Stimulated activated effector memory CD8-positive, alpha-beta T cell treated with anti-CD3 and anti-CD28 coated beads, Interleukin-12 subunit alpha, Interleukin-12 subunit beta, amount 100 ng/mL, for 72 hours (primary cell): ENCODE measurements at regions not wholly inside any gene's neighbourhood (a gene's known extent, or its start where the extent isn't known, plus 50 kb on each side); places are given as distances from the start of the nearest gene placed in this dataset.

Source experiments
- ATAC-seq: fragments of 150-1000 bp; cut with Tn5 transposase; 2 replicates; pipeline ENCODE4 v1.10.0; 2021
- DNase-seq, 2 donors: peaks; one replicate each; pipeline ENCODE4 v3.0.0; 2021 to 2022; ENCODE audit warnings: low spot score in 2 of 2
- H3K27ac Mint-ChIP-seq: one replicate; pipeline ENCODE4 v1.8.0; 2022; ENCODE audit warnings: mild to moderate bottlenecking, mixed read lengths
- H3K36me3 Mint-ChIP-seq: one replicate; pipeline ENCODE4 v1.8.0; 2022; ENCODE audit warnings: mild to moderate bottlenecking, mixed read lengths
- H3K4me1 Mint-ChIP-seq: one replicate; pipeline ENCODE4 v1.8.0; 2022; ENCODE audit warnings: mixed read lengths
- H3K4me3 Mint-ChIP-seq: one replicate; pipeline ENCODE4 v1.8.0; 2022; ENCODE audit warnings: mild to moderate bottlenecking, mixed read lengths
- H3K9me3 Mint-ChIP-seq: one replicate; pipeline ENCODE4 v1.8.0; 2022; ENCODE audit warnings: mixed read lengths

DNA sequence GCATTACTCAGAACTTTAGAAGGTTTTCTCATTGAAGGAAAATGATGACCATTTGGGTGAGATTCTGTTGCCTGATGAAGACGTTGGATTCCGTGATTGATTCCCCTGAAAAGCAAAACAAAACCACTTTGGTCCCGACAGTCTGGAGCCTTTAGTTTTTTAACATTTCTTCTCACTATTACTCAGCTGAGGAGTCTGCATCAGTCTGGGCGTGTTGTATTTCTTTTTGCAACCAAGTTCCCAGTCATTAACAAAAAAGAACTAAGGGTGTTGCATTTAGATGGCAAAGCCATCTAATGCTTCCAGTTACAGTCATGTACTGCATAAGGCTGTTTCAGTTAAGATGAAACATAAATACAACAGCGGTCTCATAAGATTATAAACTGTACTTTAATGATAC lies 343.1 kb upstream of the CDH2 start:
- Mint-ChIP-seq H3K36me3 (no peaks in the 10 kb centered on the region), H3K27ac (no peak overlapping the region), H3K9me3 (peaks cover 5% of the 10 kb centered on the region), H3K4me1 (no peaks in the 10 kb centered on the region), H3K4me3 (no peak overlapping the region)
- DNase-seq, result no peak
- ATAC-seq, result no peak

DNA sequence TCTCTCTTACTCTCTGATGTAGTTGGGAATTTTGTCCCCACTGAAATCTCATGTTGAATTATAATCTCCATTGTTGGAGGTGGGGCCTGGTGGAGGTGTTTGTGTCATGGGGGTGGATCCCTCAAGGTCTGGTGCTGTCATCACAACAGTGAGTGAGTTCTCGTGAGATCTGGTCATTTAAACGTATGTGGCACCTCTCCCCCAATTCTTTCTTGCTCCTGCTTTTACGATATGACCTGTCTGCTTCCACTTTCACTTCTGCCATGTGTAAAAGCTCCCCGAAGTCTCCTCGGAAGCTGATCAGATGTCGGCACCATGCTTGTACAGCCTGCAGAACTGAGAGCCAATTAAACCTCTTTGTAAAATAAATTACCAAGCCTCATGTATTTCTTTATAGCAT lies 337.8 kb upstream of the CDH2 start:
- DNase-seq (no peak), ATAC-seq (no peak)
- no peak overlapping the region for H3K4me3 Mint-ChIP-seq
- H3K9me3 Mint-ChIP-seq, result peaks cover 21% of the 10 kb centered on the region
- no peak overlapping the region for H3K27ac Mint-ChIP-seq
- no peaks in the 10 kb centered on the region for H3K36me3 Mint-ChIP-seq
- H3K4me1 Mint-ChIP-seq, result no peaks in the 10 kb centered on the region

DNA sequence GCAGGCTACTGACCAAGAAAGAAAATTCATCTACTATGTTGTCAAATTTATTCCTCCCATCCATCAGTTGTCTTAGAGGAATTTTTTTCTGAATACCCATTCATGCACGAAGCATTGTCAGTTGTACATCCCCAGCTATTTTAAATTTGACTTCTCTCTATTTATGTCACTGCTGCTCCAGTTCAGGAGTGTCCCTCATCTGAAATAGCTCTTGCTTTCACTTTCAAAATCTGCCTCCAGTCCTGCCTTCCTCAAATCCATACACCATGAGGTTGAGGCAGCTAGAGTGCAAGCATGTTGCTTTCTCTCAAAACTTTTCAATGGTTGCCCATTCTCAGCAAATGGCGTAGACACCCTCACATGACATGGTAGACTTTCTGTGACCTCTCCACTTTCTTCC lies 335.4 kb upstream of the CDH2 start:
- H3K36me3 Mint-ChIP-seq, result no peaks in the 10 kb centered on the region
- DNase-seq (no peak), ATAC-seq (no peak)
- no peaks in the 10 kb centered on the region for H3K4me1 Mint-ChIP-seq
- H3K9me3 Mint-ChIP-seq, result peaks cover 19% of the 10 kb centered on the region
- no peak overlapping the region for H3K27ac Mint-ChIP-seq
- H3K4me3 Mint-ChIP-seq, result no peak overlapping the region

DNA sequence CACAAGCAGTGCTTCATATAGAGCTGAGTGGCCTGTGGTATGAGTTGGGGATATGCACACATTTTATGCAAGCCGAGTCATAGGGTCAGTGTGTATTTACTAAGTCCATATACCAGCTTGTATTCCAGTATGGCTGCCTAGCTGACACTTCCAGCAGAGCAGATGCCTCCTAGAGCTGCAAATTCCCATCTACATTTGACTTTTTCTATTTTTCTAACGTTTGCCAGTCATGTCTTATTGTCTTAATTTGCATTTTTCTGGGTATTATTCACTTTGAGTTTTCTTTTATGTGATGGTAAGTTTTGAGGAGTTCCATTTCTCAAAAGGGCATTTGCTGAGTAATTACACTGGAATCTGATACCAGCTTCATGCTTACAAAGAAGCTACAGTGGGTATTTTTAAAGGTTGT lies 334.5 kb upstream of the CDH2 start:
- Mint-ChIP-seq H3K4me1 (no peaks in the 10 kb centered on the region), H3K4me3 (no peak overlapping the region), H3K36me3 (no peaks in the 10 kb centered on the region), H3K9me3 (peaks cover 22% of the 10 kb centered on the region), H3K27ac (no peak overlapping the region)
- DNase-seq, result no peak
- no peak for ATAC-seq

DNA sequence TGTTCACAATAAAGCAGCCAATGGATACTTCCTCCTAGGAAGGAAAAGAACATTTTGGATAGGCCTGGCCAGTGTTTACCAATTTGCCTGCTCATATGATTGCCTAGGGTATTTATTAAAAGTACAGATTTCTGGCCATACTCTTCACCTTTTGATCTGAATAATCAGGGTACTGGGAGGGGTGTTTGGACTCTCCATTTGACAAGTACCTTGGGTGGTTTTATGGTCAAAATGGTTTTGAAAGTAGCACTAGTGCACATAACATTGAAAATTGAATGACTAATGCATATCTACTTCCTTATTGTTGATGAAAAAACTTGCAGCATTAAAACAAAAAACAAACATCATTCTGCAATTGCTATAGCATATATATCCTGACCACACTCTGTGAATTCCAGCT lies 333.3 kb upstream of the CDH2 start:
- peaks cover 22% of the 10 kb centered on the region for H3K9me3 Mint-ChIP-seq
- H3K4me1 Mint-ChIP-seq, result no peaks in the 10 kb centered on the region
- no peak overlapping the region for H3K4me3 Mint-ChIP-seq
- H3K27ac Mint-ChIP-seq, result no peak overlapping the region
- no peaks in the 10 kb centered on the region for H3K36me3 Mint-ChIP-seq
- no peak for DNase-seq
- no peak for ATAC-seq

DNA sequence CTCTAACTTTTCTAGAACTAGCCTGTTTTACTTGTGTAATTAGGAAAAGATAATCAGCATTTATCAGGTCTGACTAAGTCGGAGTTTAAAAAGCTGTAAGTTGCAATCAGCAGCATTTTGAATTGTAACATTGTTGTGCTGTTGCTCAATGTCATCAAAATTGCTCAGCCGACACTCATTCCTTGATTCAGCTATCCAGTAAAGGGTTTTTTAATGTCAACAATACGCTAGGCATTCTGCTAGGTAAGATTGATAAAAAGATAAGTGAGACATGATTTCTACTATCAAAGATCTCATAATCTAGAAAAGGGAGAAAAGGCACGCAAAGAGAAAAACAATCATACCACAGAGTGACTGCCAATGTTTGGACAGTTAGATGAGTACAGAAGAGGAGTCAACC lies 327.1 kb upstream of the CDH2 start:
- Mint-ChIP-seq H3K4me1 (no peaks in the 10 kb centered on the region), H3K36me3 (no peaks in the 10 kb centered on the region), H3K27ac (no peak overlapping the region), H3K4me3 (no peak overlapping the region), H3K9me3 (peaks cover 12% of the 10 kb centered on the region)
- ATAC-seq (no peak), DNase-seq (no peak)

DNA sequence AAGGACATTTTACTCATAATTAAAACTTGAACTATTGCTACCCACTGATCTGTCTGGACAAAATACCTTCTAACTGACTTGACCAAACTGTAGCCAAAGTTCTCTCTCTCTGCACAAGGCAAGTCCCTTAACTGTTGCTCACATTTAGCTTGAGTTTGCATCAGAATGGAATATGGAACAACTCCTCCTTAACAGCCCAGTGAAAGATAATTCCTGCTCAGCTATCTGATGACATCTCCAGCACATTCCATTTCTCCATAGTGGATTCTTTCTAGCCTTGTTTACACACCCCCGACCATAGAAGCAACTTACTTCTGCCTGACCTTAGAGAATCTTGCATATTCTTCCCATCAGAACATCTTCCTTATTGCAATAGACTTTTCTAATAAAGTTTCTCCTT lies 317.2 kb upstream of the CDH2 start:
- Mint-ChIP-seq H3K9me3 (peaks cover 14% of the 10 kb centered on the region), H3K4me1 (no peaks in the 10 kb centered on the region), H3K36me3 (no peaks in the 10 kb centered on the region), H3K27ac (no peak overlapping the region), H3K4me3 (no peak overlapping the region)
- no peak for ATAC-seq
- no peak for DNase-seq

DNA sequence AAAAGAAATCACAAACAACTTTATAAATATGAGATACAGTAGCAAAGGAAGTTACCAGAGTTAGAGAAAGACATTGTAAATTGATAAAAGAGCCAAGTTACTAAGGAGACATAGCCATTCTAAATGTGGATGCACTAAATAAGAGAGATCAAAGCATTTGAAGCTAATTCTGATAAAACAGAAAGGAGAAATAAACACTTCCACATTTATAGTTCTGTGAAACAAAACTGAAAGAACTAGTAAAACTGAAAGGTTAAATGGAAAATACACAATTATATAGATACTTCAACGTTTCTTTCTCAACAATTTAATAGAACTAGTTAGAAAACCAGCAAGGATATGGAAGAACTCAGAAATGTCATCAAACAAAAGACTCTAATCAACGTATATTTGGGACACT lies 309.0 kb upstream of the CDH2 start:
- Mint-ChIP-seq H3K36me3 (no peaks in the 10 kb centered on the region), H3K27ac (no peak overlapping the region), H3K9me3 (peaks cover 14% of the 10 kb centered on the region), H3K4me1 (no peaks in the 10 kb centered on the region), H3K4me3 (no peak overlapping the region)
- ATAC-seq (no peak), DNase-seq (no peak)

DNA sequence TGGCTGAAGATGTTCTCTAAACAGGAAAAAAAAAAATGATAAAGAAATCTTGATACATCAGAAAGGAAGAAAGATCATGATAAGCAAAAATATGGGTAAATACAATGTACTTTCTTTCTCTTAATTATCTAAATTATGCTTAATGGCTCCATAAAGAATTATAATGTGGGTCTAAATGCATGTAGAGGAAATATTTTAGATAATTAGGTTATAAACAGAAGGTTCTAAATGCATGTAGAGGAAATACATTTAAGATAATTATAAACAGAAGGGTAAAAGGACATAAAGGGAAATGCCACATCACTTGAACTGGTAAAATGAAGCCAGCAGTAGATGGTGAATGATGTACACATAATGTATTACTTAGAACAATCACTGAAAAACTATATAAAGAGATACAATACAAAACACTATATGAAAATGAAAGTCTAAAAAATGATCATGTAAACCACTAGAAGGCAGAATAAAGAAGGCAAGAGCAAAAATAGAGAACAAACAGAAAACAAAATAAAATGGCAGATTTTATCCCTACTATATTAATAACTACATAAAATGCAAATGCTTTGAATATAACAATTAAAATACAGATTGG lies 308.4 kb upstream of the CDH2 start:
- Mint-ChIP-seq H3K27ac (no peak overlapping the region), H3K36me3 (no peaks in the 10 kb centered on the region), H3K4me1 (no peaks in the 10 kb centered on the region), H3K9me3 (peaks cover 14% of the 10 kb centered on the region), H3K4me3 (no peak overlapping the region)
- no peak for DNase-seq
- no peak for ATAC-seq

DNA sequence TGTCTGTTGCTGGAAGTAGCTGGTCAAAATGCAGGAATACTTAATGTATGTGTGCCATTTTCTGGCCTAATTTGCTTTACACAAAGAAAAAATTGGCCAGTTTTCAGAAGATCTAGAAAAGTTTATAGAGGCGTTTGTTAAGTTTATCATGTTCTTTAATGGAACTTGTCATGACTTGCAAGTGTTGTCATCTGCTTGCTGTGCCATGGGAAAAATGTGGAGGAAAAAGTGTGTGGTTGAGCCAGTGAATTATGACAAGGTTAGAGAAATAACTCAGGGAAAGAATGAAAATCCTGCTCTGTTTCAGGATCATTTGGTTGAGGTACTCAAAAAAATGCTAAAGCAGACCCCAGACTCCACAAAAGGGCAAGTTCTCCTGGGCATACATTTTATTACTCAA lies 301.6 kb upstream of the CDH2 start:
- no peak for ATAC-seq
- no peak overlapping the region for H3K4me3 Mint-ChIP-seq

DNA sequence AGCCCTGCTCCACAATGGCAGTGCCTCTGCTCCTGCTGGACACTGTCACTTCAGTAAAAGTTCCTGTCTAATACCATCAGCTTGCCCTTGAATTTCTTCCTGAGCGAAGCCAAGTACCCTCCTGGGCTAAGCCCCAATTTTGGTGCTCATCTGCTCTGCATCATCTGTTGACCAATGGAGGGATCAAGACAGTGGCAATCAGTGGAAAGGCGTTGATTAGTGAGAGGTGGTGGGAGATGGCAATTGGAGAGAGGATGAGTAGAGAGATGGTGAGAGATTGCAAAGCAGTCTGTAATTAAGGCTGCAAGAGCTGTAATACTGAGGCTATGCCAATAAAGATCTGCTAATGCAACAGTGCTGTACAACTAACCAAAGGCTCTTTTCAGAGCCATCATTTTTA lies 299.4 kb upstream of the CDH2 start:
- DNase-seq (no peak), ATAC-seq (no peak)
- Mint-ChIP-seq H3K4me3 (no peak overlapping the region), H3K27ac (no peak overlapping the region), H3K9me3 (peaks cover 20% of the 10 kb centered on the region), H3K36me3 (no peaks in the 10 kb centered on the region), H3K4me1 (no peaks in the 10 kb centered on the region)

More for the DNA sequence above, 301.6 kb upstream of the CDH2 start:
- Mint-ChIP-seq H3K36me3 (no peaks in the 10 kb centered on the region), H3K4me1 (no peaks in the 10 kb centered on the region), H3K27ac (no peak overlapping the region), H3K9me3 (peaks cover 12% of the 10 kb centered on the region)
- no peak for DNase-seq

DNA sequence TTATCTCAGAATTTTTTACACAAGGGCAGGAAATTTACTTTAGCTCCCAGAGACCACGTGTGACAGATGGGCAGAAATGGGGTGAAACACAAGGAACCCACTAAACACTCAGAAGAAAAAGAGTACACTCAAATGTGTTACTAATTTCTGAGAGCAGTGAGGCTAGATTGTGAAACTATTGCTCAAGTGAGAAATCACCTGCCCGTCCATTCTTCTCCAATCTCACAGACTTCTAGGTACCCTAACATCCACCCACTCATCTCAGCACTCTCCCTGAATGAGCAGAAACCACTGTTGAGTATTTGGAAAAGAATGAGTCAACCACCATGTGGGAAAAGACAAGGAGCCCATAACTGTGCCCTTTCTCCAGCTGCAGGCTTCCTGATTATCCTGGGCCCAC lies 293.0 kb upstream of the CDH2 start:
- Mint-ChIP-seq H3K4me1 (no peaks in the 10 kb centered on the region), H3K4me3 (no peak overlapping the region), H3K27ac (no peak overlapping the region), H3K9me3 (peaks cover 27% of the 10 kb centered on the region), H3K36me3 (no peaks in the 10 kb centered on the region)
- ATAC-seq, result no peak
- DNase-seq, result no peak

DNA sequence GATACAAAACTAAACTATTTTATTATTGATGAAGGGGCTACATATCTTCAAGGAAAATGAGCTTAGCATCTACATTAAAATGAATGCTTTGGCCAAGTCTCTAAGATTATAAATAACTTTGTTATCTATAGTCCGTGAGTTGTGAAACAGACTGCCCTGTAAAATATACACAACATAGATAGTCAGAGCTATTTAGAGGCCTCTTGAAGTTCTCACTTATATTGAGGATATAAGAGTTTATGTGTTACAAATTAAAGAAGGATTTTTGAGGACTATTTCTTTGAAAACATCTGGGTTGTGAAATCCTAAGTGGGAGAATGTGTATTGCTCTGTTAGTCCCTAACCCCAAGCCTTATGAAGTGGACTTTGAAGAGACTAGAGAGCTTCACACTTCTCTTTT lies 292.0 kb upstream of the CDH2 start:
- H3K36me3 Mint-ChIP-seq, result no peaks in the 10 kb centered on the region
- H3K9me3 Mint-ChIP-seq, result peaks cover 24% of the 10 kb centered on the region
- no peak overlapping the region for H3K4me3 Mint-ChIP-seq
- no peak for ATAC-seq
- H3K27ac Mint-ChIP-seq, result no peak overlapping the region
- no peaks in the 10 kb centered on the region for H3K4me1 Mint-ChIP-seq
- no peak for DNase-seq

DNA sequence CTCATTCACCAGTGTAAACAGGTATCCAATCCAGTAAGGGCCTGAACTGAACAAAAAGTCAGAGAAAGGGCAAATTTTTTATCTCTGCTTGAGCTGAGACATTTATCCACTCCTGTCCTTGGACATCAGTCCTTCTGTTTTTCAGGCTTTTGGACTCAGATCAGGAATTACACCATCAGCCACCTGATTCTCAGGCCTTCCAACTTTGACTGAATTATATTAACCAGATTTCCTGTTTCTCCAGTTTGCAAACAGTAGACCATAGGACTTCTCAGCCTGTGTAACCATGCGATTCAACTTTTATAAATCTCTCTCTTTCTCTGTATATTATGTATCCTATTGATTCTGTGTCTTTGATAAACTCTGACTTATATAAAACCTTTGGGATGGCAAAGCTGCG lies 289.3 kb upstream of the CDH2 start:
- DNase-seq (no peak), ATAC-seq (no peak)

DNA sequence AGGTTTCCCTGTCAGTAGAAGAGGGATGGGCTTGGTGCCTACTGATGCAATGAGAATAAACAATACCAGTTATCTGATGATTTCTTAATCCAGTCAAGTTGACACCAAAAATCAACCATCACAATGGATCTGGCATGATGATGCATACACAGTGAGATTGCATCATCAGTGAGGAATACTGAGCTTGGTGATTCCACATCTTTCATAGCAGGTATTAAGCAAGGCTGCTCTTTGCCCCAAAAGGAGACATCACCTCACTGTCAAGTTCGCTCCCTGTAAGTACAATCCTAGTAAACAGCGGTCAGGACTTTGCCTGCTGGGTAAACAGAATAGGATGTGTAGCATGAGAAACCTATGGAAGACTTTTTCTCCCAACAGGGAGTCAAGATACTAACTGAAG lies 282.7 kb upstream of the CDH2 start:
- DNase-seq (no peak), ATAC-seq (no peak)
- H3K9me3 Mint-ChIP-seq, result peaks cover 14% of the 10 kb centered on the region
- H3K4me3 Mint-ChIP-seq, result no peak overlapping the region
- no peak overlapping the region for H3K27ac Mint-ChIP-seq
- no peaks in the 10 kb centered on the region for H3K4me1 Mint-ChIP-seq
- H3K36me3 Mint-ChIP-seq, result no peaks in the 10 kb centered on the region

More for the DNA sequence above, 289.3 kb upstream of the CDH2 start:
- Mint-ChIP-seq H3K4me1 (no peaks in the 10 kb centered on the region), H3K27ac (no peak overlapping the region), H3K4me3 (no peak overlapping the region), H3K36me3 (no peaks in the 10 kb centered on the region), H3K9me3 (peaks cover 17% of the 10 kb centered on the region)

DNA sequence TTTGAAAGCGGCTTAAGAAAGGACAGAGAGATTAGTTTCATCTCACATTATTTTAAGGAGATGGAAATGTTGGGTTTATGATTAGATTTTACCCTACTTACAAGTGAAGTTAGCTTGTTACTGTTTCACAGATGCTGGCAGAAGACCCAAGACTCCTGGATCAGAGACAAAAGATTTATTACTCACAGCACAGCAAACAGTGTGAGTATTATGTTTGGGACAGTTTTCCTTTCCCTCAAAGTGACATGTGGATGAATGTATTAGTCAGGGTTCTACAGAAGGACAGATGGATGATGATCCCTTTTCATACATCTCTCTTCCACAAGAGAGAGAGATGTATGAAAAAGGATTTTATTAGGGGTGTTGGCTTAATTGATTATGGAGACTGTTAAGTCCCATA lies 281.8 kb upstream of the CDH2 start:
- H3K4me3 Mint-ChIP-seq, result no peak overlapping the region
- no peaks in the 10 kb centered on the region for H3K36me3 Mint-ChIP-seq
- no peaks in the 10 kb centered on the region for H3K4me1 Mint-ChIP-seq
- ATAC-seq (no peak), DNase-seq (no peak)
- H3K27ac Mint-ChIP-seq, result no peak overlapping the region
- peaks cover 15% of the 10 kb centered on the region for H3K9me3 Mint-ChIP-seq

DNA sequence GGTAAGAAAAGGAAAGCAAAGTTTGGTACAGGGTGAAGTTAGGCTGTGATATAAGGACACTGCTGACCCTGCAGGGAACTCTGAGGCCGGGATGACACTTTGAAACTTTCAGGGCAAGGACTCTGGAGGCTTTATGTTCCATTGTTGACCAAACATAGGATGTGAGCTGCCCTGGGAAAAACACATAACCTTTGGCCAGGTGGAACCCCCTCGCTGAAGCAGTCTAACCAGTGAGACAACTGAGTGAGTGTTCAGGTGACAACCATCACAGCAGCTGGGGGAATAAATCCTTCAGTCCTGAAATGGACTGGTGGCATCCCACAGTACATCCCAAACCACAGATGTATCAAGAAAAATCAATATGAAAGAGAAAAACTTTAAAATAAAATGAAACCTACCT lies 280.9 kb upstream of the CDH2 start:
- no peak overlapping the region for H3K27ac Mint-ChIP-seq
- DNase-seq (no peak), ATAC-seq (no peak)
- H3K4me3 Mint-ChIP-seq, result no peak overlapping the region
- no peaks in the 10 kb centered on the region for H3K36me3 Mint-ChIP-seq
- no peaks in the 10 kb centered on the region for H3K4me1 Mint-ChIP-seq
- H3K9me3 Mint-ChIP-seq, result peaks cover 15% of the 10 kb centered on the region
